Mesenchymal stem cell (in vitro differentiated cells and primary cell): ENCODE measurements at regions not wholly inside any gene's neighbourhood (a gene's known extent, or its start where the extent isn't known, plus 50 kb on each side); places are given as distances from the start of the nearest gene placed in this dataset.

Source experiments
- DNase-seq: peaks from one replicate; pipeline ENCODE4 v3.0.0-alpha.2; 2013
- H2AFZ ChIP-seq: one replicate; pipeline ENCODE4 v1.6.1; 2013; ENCODE audit warnings: low read depth, mild to moderate bottlenecking, control low read depth, inconsistent platforms, low read length, moderate library complexity
- H2AK5ac ChIP-seq: 2 replicates; pipeline ENCODE4 v1.6.1; 2013; ENCODE audit warnings: low read length, moderate library complexity, mild to moderate bottlenecking, inconsistent platforms; ENCODE audit not compliant: severe bottlenecking
- H2BK120ac ChIP-seq: one replicate; pipeline ENCODE4 v1.6.1; 2013; ENCODE audit warnings: low read depth, mild to moderate bottlenecking, inconsistent platforms, low read length, moderate library complexity
- H2BK12ac ChIP-seq, 2 experiments: one replicate each; pipeline ENCODE4 v1.6.1; 2013; ENCODE audit warnings: inconsistent platforms in 2 of 2, low read length in 2 of 2, mild to moderate bottlenecking in 2 of 2, moderate library complexity in 2 of 2, control low read depth in 1 of 2
- H2BK15ac ChIP-seq: one replicate; pipeline ENCODE4 v1.6.1; 2013; ENCODE audit warnings: mild to moderate bottlenecking, low read depth, inconsistent platforms; ENCODE audit not compliant: poor library complexity, severe bottlenecking
- H2BK5ac ChIP-seq: 2 replicates; pipeline ENCODE4 v1.6.1; 2013; ENCODE audit warnings: low read depth, mild to moderate bottlenecking, low read length, control low read depth, inconsistent platforms; ENCODE audit not compliant: poor library complexity, severe bottlenecking
- H3K14ac ChIP-seq, 2 experiments: one replicate each; pipeline ENCODE4 v1.6.1; 2013; ENCODE audit warnings: inconsistent platforms in 2 of 2, low read length in 2 of 2, control low read depth in 1 of 2, mild to moderate bottlenecking in 1 of 2, moderate library complexity in 1 of 2
- H3K18ac ChIP-seq, 2 experiments: one replicate each; pipeline ENCODE4 v1.6.1; 2013; ENCODE audit warnings: inconsistent platforms in 2 of 2, low read length in 2 of 2, control low read depth in 1 of 2, low read depth in 1 of 2, mild to moderate bottlenecking in 1 of 2
- H3K23ac ChIP-seq, 2 experiments: one replicate each; pipeline ENCODE4 v1.6.1; 2013; ENCODE audit warnings: inconsistent platforms in 2 of 2, low read length in 2 of 2, mild to moderate bottlenecking in 2 of 2, moderate library complexity in 2 of 2, control low read depth in 1 of 2
- H3K27ac ChIP-seq: 2 replicates; pipeline ENCODE4 v1.5.1; 2013; ENCODE audit warnings: mild to moderate bottlenecking, moderate library complexity, low read length, control low read depth, inconsistent platforms; ENCODE audit not compliant: poor library complexity, severe bottlenecking
- H3K27me3 ChIP-seq, 2 experiments: 2 replicates each; pipeline versions ENCODE4 v1.6.1 to v1.7.0; 2013; ENCODE audit warnings: low read length in 2 of 2, mild to moderate bottlenecking in 2 of 2, moderate library complexity in 2 of 2, control low read depth in 1 of 2, inconsistent platforms in 1 of 2; ENCODE audit not compliant: control insufficient read depth in 1 of 2, insufficient read depth in 1 of 2
- H3K36me3 ChIP-seq, 2 experiments: 2 replicates each; pipeline versions ENCODE4 v1.6.1 to v1.7.0; 2013; ENCODE audit warnings: low read length in 2 of 2, control low read depth in 1 of 2, inconsistent platforms in 1 of 2, low read depth in 1 of 2, mild to moderate bottlenecking in 1 of 2; ENCODE audit not compliant: insufficient read depth in 2 of 2, control insufficient read depth in 1 of 2
- H3K4ac ChIP-seq, 2 experiments: one replicate each; pipeline ENCODE4 v1.6.1; 2013; ENCODE audit warnings: inconsistent platforms in 2 of 2, low read length in 2 of 2, mild to moderate bottlenecking in 2 of 2, moderate library complexity in 2 of 2, control low read depth in 1 of 2, low read depth in 1 of 2
- H3K4me1 ChIP-seq: 2 replicates; pipeline ENCODE4 v1.6.1; 2013; ENCODE audit warnings: low read depth, low read length, control low read depth; ENCODE audit not compliant: control insufficient read depth, insufficient read depth
- H3K4me2 ChIP-seq: 2 replicates; pipeline ENCODE4 v1.6.1; 2013; ENCODE audit warnings: low read length, mild to moderate bottlenecking, inconsistent platforms; ENCODE audit not compliant: poor library complexity, severe bottlenecking
- H3K4me3 ChIP-seq, 2 experiments: 2 replicates each; pipeline versions ENCODE4 v1.5.1 to v1.7.0; 2013; ENCODE audit warnings: low read length in 2 of 2, mild to moderate bottlenecking in 2 of 2, control low read depth in 1 of 2, low read depth in 1 of 2; ENCODE audit not compliant: insufficient read depth in 1 of 2
- H3K79me1 ChIP-seq: replicated peaks from 2 replicates; pipeline ENCODE4 v1.6.1; 2013; ENCODE audit warnings: mild to moderate bottlenecking, control low read depth, low read length, inconsistent platforms; ENCODE audit not compliant: poor library complexity, severe bottlenecking
- H3K9ac ChIP-seq: 2 replicates; pipeline ENCODE4 v1.7.0; 2013; ENCODE audit warnings: mild to moderate bottlenecking, low read length, moderate library complexity
- H3K9me3 ChIP-seq: 2 replicates; pipeline ENCODE4 v1.7.0; 2013; ENCODE audit warnings: mild to moderate bottlenecking, low read length; ENCODE audit not compliant: control insufficient read depth
- H4K8ac ChIP-seq: one replicate; pipeline ENCODE4 v1.6.1; 2013; ENCODE audit warnings: inconsistent platforms, mild to moderate bottlenecking, low read length, moderate library complexity
- H4K91ac ChIP-seq: one replicate; pipeline ENCODE4 v1.6.1; 2013; ENCODE audit warnings: mild to moderate bottlenecking, low read length, inconsistent platforms
- WGBS: methylation state at CpG from one replicate; pipeline ENCODE4 v1.1.7; 2013; ENCODE audit warnings: mixed read lengths; 5-methylcytosine and 5-hydroxymethylcytosine counted together

- Histone ChIP-seq H2AFZ (no peak overlapping the region), H3K27ac (no peak overlapping the region), H3K79me1 (no peaks in the 10 kb centered on the region), H4K8ac (no peak overlapping the region), H3K4me3 (no peak overlapping the region), H3K4ac (no peak overlapping the region), H3K36me3 (no peaks in the 10 kb centered on the region), H3K9me3 (no peaks in the 10 kb centered on the region), H3K27me3 (peaks cover 0 to 62% of the 10 kb centered on the region in 2 experiments), H2AK5ac (no peak overlapping the region), H2BK15ac (no peak overlapping the region), H3K4me1 (peaks cover 4% of the 10 kb centered on the region), H4K91ac (no peak overlapping the region), H3K18ac (no peak overlapping the region), H2BK12ac (no peak overlapping the region), H3K23ac (no peak overlapping the region), H3K9ac (no peak overlapping the region), H3K14ac (no peak overlapping the region), H2BK120ac (no peak overlapping the region), H3K4me2 (no peak overlapping the region), H2BK5ac (no peak overlapping the region)
- DNase-seq: no peak
- 69% methylated on average over 2 of the region's 2 CpGs for WGBS
These were observed 658.8 kb downstream of the MATN1 start for GRCh38 chr1:30064547-30064946.

DNA sequence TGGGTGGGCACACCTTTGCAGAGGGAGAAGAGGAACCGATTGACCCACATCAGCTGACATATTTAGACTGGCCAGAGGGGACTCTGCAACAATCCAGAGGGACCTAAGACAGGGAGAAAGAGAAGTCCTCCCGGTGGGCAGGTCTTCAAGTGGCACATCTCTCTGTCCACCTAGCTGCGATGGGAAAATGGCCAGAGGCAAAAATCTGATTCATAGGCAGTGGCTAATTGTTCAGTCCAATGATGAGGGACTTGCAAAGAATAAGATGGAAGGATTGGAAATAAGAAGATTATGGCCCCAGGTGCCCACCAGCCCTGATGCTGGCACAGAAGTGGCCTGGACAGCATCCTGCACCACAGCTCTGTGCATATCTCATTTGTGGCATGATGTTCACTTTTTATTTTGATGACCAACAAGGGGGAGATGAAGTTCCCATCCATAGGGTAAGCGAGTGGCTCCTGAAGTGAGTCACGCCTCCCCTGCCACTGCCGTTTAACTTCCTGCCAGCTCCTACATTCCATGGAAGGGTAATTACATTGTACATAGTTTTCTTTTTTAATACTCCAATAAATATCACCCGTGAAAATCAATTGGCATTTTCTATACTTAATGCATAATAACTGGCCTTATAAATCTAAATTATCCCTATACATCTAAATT, 659.6 kb downstream of the MATN1 start:
- no peak overlapping the region for H2BK5ac ChIP-seq
- H4K8ac ChIP-seq: no peak overlapping the region
- H3K4me2 ChIP-seq: no peak overlapping the region
- no peak overlapping the region for H2BK120ac ChIP-seq
- no peaks in the 10 kb centered on the region for H3K9me3 ChIP-seq
- no peak overlapping the region for H3K4ac ChIP-seq
- H3K27me3 ChIP-seq: peaks cover 0 to 55% of the 10 kb centered on the region in 2 experiments
- no peak for DNase-seq
- H3K18ac ChIP-seq: no peak overlapping the region
- no peak overlapping the region for H3K23ac ChIP-seq
- WGBS: 80% methylated on average over 5 of the region's 7 CpGs
- no peaks in the 10 kb centered on the region for H3K79me1 ChIP-seq
- no peak overlapping the region for H3K4me3 ChIP-seq
- peaks cover 4% of the 10 kb centered on the region for H3K4me1 ChIP-seq
- H3K27ac ChIP-seq: no peak overlapping the region
- no peaks in the 10 kb centered on the region for H3K36me3 ChIP-seq
- no peak overlapping the region for H2AFZ ChIP-seq
- no peak overlapping the region for H2AK5ac ChIP-seq
- no peak overlapping the region for H4K91ac ChIP-seq
- H2BK15ac ChIP-seq: no peak overlapping the region
- H2BK12ac ChIP-seq: no peak overlapping the region
- no peak overlapping the region for H3K14ac ChIP-seq
- no peak overlapping the region for H3K9ac ChIP-seq

DNA sequence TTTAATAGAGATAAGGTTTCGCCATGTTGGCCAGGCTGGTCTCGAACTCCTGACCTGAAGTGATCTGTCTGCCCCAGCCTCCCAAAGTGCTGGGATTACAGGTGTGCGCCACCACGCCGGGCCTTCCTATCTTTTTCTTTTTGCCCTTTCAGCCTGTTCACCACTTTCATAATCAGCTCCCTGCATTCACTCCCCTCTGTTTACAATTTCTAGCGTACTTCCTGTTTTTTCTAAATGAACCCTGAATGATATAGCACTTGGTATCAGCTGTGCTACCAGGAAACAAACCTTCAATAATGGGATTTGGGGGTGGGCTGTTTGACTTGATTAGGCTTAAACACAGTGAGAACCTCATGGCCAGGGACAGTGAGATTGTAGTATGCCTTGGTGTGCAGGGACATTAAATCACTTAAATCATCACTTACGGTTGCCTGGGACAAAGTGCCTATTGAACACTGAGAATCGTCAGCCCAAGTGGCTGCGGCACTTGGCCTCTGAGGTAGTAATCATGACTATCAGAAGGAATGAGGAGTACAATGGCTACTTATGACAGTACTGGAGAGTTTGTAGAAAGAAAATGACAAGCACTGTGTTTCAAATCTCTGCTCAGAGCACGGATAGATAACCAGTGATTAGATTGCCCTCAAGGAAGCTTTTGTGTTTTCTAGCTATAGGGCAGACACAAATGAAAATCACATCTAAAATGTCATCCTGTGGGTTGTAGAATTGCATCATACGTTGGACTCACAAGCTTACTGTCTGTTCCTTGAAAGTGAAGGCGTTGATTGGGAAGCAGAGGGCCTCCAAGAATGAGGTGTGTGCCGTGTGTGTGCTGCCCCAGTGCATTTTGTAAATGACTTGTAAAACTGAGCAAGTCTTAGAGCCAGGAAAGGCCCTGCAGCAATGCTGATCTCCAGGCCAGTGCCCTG, 661.8 kb downstream of the MATN1 start:
- H3K23ac ChIP-seq: no peak overlapping the region
- H2AK5ac ChIP-seq: no peak overlapping the region
- no peak overlapping the region for H4K8ac ChIP-seq
- H2BK5ac ChIP-seq: no peak overlapping the region
- no peak overlapping the region for H2AFZ ChIP-seq
- no peak overlapping the region for H3K4ac ChIP-seq
- no peaks in the 10 kb centered on the region for H3K9me3 ChIP-seq
- H3K4me1 ChIP-seq: peaks cover 11% of the 10 kb centered on the region
- 81% methylated on average over 12 of the region's 13 CpGs for WGBS
- no peak overlapping the region for H2BK15ac ChIP-seq
- H3K27me3 ChIP-seq: peaks cover 0 to 49% of the 10 kb centered on the region in 2 experiments
- H3K9ac ChIP-seq: no peak overlapping the region
- no peak overlapping the region for H2BK12ac ChIP-seq
- H3K14ac ChIP-seq: no peak overlapping the region
- no peaks in the 10 kb centered on the region for H3K36me3 ChIP-seq
- no peak overlapping the region for H3K18ac ChIP-seq
- H2BK120ac ChIP-seq: no peak overlapping the region
- H3K4me2 ChIP-seq: no peak overlapping the region
- no peak overlapping the region for H3K27ac ChIP-seq
- H3K4me3 ChIP-seq: no peak overlapping the region
- DNase-seq: no peak
- H4K91ac ChIP-seq: no peak overlapping the region
- no peaks in the 10 kb centered on the region for H3K79me1 ChIP-seq

DNA sequence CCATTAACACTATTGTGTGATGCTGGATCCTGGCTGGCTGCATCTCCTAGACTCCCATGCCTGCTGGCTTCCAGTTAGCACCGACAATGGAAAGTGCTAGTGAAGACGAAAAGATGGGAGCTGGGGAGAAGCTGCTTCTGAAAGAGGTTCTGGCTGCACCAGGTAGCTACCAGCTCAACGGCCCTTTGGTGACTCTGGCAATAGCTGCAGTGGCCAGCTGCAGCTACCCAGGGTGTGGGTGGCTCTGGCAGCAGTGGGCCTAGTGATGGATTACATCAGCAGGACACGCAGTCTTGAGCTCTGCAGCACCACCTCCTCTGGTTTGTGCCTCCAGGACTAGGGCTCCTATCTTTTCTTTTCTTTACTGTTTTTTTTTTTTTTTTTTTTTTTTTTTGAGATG, 662.6 kb downstream of the MATN1 start:
- 73% methylated on average over 3 of the region's 4 CpGs for WGBS
- Histone ChIP-seq H3K14ac (no peak overlapping the region), H4K8ac (no peak overlapping the region), H2BK15ac (no peak overlapping the region), H3K4me2 (no peak overlapping the region), H3K27me3 (peaks cover 0 to 52% of the 10 kb centered on the region in 2 experiments), H3K27ac (no peak overlapping the region), H2BK5ac (no peak overlapping the region), H2AFZ (no peak overlapping the region), H3K9ac (no peak overlapping the region), H2AK5ac (no peak overlapping the region), H3K79me1 (no peaks in the 10 kb centered on the region), H4K91ac (no peak overlapping the region), H3K4ac (no peak overlapping the region), H3K9me3 (no peaks in the 10 kb centered on the region), H3K23ac (no peak overlapping the region), H3K4me3 (no peak overlapping the region), H3K36me3 (no peaks in the 10 kb centered on the region), H2BK120ac (no peak overlapping the region), H3K4me1 (peaks cover 11% of the 10 kb centered on the region), H3K18ac (no peak overlapping the region), H2BK12ac (no peak overlapping the region)
- DNase-seq: no peak
